ENCODE measurements at regions not wholly inside any gene's neighbourhood (a gene's known extent, or its start where the extent isn't known, plus 50 kb on each side); places are given as distances from the start of the nearest gene placed in this dataset.

DNA sequence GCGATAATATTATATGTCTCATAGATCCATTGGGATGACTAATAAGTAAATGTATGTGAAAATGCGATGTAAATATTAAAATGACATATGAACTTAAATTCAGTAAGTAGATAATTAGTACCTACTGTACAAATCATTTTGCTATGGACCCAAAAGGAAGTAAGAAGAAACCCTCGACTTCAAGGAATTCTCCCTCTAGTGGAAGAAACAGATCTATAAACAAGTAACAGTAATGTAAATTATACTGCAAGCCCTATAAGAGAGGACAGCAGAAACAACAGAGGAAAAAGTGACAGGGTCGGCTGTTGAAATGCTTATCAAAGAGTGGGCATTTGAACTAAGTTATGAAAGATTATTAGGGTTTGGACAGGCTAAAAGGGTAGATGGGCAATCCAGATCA lies 320.3 kb downstream of the DMAC1 start:
- Histone ChIP-seq H3K27ac (ENCODE audit: low read depth, low read length) (no peak overlapping the region), H3K4me1 (ENCODE audit: control insufficient read depth, insufficient read depth, low read length) (no peaks in the 10 kb centered on the region), H3K27me3 (ENCODE audit: control insufficient read depth, insufficient read depth, low read length) (no peaks in the 10 kb centered on the region), H3K4me3 (ENCODE audit: low read depth, low read length) (no peak overlapping the region), H3K36me3 (ENCODE audit: control insufficient read depth, insufficient read depth, low read length) (no peaks in the 10 kb centered on the region), H3K9me3 (ENCODE audit: control insufficient read depth, insufficient read depth, low read length) (no peaks in the 10 kb centered on the region), H3K9ac (ENCODE audit: low read depth, low read length) (no peak overlapping the region)

DNA sequence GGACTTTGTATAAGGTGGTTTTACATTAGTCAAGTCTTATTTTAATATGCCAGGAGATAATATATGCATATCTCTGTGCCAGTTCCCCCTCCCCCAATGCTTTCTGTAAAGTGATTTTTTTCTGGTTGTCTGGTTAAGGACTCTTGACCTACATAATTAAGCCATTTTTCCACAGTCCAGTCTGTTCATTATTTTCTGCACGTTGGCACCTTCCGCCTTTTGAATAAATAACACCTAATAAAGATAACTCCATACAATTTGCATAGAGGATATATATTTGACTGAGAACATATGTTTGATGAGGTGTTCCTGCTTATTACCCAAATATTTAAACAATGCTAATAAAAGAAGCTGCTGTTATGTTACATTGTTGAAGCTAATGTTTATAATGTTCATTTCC lies 320.9 kb downstream of the DMAC1 start:
- Histone ChIP-seq H3K9me3 (ENCODE audit: control insufficient read depth, insufficient read depth, low read length) (no peaks in the 10 kb centered on the region), H3K4me3 (ENCODE audit: low read depth, low read length) (no peak overlapping the region), H3K4me1 (ENCODE audit: control insufficient read depth, insufficient read depth, low read length) (no peaks in the 10 kb centered on the region), H3K36me3 (ENCODE audit: control insufficient read depth, insufficient read depth, low read length) (no peaks in the 10 kb centered on the region), H3K27ac (ENCODE audit: low read depth, low read length) (no peak overlapping the region), H3K9ac (ENCODE audit: low read depth, low read length) (no peak overlapping the region), H3K27me3 (ENCODE audit: control insufficient read depth, insufficient read depth, low read length) (no peaks in the 10 kb centered on the region)

DNA sequence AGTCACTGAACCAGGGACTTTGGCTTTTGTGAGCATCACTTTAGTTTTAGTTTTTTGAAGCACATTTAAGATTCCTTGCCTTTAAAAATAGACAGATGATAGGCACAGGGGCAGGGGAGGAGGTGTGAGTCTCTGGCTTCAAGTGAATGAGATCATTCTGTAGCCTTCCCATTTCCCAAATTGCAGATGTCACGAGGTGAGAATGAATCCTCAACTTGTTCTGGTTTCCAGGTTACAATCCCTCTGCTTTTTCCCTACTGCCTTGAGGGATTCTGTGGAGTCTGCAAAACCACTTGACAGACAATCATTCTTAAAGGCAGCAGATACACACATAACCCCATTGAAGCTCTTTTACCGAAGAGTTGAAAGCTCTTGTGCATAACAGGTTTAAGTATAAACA lies 332.4 kb downstream of the DMAC1 start:
- Histone ChIP-seq H3K4me3 (ENCODE audit: low read depth, low read length) (no peak overlapping the region), H3K9me3 (ENCODE audit: control insufficient read depth, insufficient read depth, low read length) (no peaks in the 10 kb centered on the region), H3K36me3 (ENCODE audit: control insufficient read depth, insufficient read depth, low read length) (no peaks in the 10 kb centered on the region), H3K27ac (ENCODE audit: low read depth, low read length) (no peak overlapping the region), H3K4me1 (ENCODE audit: control insufficient read depth, insufficient read depth, low read length) (no peaks in the 10 kb centered on the region), H3K9ac (ENCODE audit: low read depth, low read length) (no peak overlapping the region), H3K27me3 (ENCODE audit: control insufficient read depth, insufficient read depth, low read length) (no peaks in the 10 kb centered on the region)

DNA sequence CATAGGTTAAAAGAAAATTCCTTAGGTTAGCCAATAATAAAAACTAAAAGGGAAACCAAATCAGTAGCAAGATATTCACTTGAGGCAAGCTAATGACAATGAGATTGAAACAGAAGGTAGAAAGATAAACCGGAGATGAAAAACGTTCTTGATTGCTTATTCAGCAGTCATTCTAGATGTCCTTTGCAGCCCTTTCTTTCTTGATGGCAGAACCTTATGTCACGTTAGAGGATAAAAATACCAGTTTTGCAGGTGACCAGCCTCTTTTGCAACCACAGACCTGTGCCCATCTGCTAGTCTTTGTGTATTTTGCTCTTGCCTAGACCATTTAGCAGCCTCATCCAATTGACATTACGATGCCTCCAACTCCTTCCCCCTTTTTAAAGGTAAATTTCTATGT lies 337.8 kb downstream of the DMAC1 start:
- Histone ChIP-seq H3K27ac (ENCODE audit: low read depth, low read length) (no peak overlapping the region), H3K9me3 (ENCODE audit: control insufficient read depth, insufficient read depth, low read length) (no peaks in the 10 kb centered on the region), H3K36me3 (ENCODE audit: control insufficient read depth, insufficient read depth, low read length) (no peaks in the 10 kb centered on the region), H3K4me3 (ENCODE audit: low read depth, low read length) (no peak overlapping the region), H3K4me1 (ENCODE audit: control insufficient read depth, insufficient read depth, low read length) (no peaks in the 10 kb centered on the region; the same call in 1 of the 2 replicates), H3K27me3 (ENCODE audit: control insufficient read depth, insufficient read depth, low read length) (no peaks in the 10 kb centered on the region), H3K9ac (ENCODE audit: low read depth, low read length) (no peak overlapping the region)

DNA sequence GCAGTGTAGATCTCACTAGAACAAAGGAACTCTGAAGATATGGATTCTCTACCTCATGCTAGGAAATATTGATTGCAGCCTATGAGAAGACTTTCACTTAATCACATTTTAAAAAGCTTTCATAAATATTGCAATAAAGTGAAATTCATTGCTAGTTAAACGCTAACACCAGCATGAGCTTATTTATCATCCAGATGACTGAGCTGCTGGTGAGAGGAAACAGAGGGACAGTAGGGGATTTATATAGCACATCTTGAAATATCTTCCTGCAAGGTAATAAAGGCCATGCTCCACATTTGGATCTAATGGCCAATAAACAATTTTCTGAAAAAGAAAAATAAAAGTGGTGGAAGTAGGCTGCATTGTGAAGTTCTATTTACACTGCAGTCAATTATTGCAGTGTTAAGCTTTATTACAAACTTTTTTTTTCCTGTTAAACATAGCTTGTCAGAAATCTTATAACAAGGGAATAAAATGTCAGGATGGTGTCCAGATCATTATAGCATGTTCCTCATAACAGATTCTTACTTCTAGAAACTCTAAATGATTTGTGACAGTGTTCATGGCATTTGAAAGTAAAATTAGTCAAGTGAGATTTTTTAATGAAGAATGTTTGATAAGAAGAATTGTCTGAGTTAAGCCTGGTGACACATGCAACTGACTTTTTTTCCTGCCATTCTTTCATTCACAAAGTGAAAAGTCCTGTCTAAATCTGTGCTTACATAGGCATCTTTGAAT lies 342.6 kb downstream of the DMAC1 start:
- H3K4me3 ChIP-seq (ENCODE audit: low read depth, low read length): no peak overlapping the region
- no peaks in the 10 kb centered on the region; the same call in 1 of the 2 replicates for H3K4me1 ChIP-seq (ENCODE audit: control insufficient read depth, insufficient read depth, low read length)
- no peaks in the 10 kb centered on the region for H3K9me3 ChIP-seq (ENCODE audit: control insufficient read depth, insufficient read depth, low read length)
- no peak overlapping the region for H3K27ac ChIP-seq (ENCODE audit: low read depth, low read length)
- H3K36me3 ChIP-seq (ENCODE audit: control insufficient read depth, insufficient read depth, low read length): no peaks in the 10 kb centered on the region
- no peaks in the 10 kb centered on the region for H3K27me3 ChIP-seq (ENCODE audit: control insufficient read depth, insufficient read depth, low read length)
- H3K9ac ChIP-seq (ENCODE audit: low read depth, low read length): no peak overlapping the region

DNA sequence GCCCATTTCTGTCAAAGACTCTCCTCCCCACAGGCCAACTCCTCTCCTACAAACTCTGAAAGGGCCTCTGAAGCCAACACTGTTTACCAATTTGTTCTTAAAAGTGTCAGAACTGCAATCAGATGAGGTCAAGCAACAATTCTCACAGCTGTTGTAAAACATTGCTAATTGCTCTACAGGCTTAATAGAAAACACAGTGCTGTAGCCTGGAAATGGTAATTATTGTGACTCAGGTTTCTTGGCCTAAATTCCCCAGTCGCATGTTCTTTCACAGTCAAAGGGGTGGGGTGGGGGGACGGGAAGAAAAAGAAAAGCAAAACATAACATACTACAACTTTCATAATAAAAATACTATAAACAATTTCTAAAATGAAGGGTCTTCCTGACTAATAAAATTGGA lies 343.2 kb downstream of the DMAC1 start:
- no peaks in the 10 kb centered on the region for H3K9me3 ChIP-seq (ENCODE audit: control insufficient read depth, insufficient read depth, low read length)
- H3K27me3 ChIP-seq (ENCODE audit: control insufficient read depth, insufficient read depth, low read length): no peaks in the 10 kb centered on the region
- no peaks in the 10 kb centered on the region; the same call in 1 of the 2 replicates for H3K4me1 ChIP-seq (ENCODE audit: control insufficient read depth, insufficient read depth, low read length)
- H3K36me3 ChIP-seq (ENCODE audit: control insufficient read depth, insufficient read depth, low read length): no peaks in the 10 kb centered on the region
- no peak overlapping the region for H3K9ac ChIP-seq (ENCODE audit: low read depth, low read length)
- H3K4me3 ChIP-seq (ENCODE audit: low read depth, low read length): no peak overlapping the region
- H3K27ac ChIP-seq (ENCODE audit: low read depth, low read length): no peak overlapping the region

DNA sequence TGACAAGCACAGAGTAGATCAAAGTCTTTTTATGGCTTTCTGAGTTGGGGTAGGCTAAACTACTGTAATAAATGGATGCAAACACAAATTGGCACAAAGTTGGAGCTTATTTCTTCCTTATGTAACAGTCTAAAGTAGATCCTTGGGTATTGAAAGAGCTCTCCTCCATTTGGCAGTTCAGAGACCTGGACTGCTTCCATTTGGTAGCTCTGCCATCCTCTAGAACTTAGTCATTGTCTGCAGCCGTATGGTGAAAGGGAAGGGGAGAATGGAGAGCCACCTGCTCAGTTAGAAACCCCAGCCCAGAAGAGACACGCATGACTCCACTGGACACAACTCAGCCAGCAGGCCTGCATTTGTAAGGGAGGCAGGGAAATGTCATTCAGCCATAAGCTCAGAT lies 345.0 kb downstream of the DMAC1 start:
- Histone ChIP-seq H3K4me1 (ENCODE audit: control insufficient read depth, insufficient read depth, low read length) (no peaks in the 10 kb centered on the region; the same call in 1 of the 2 replicates), H3K4me3 (ENCODE audit: low read depth, low read length) (no peak overlapping the region), H3K9ac (ENCODE audit: low read depth, low read length) (no peak overlapping the region), H3K9me3 (ENCODE audit: control insufficient read depth, insufficient read depth, low read length) (no peaks in the 10 kb centered on the region), H3K27ac (ENCODE audit: low read depth, low read length) (no peak overlapping the region), H3K27me3 (ENCODE audit: control insufficient read depth, insufficient read depth, low read length) (no peaks in the 10 kb centered on the region), H3K36me3 (ENCODE audit: control insufficient read depth, insufficient read depth, low read length) (no peaks in the 10 kb centered on the region)

DNA sequence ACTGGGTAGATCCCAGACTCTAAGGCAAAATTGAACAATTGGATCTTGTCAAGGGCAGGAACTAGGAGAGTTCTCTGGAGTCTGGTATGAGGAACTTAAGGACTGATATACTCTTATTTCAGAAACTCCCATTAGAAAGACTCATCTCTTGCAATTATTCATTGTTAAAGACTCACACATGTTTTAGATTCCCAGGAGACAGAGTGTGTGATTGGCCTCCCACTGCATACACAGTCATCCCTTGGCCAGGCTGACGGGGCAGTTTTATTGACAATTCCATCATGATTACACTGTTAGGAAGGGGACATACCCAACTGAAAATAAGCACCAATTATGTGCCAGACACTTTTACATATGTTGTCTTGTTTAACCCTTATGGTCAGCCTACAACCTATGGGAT lies 347.2 kb downstream of the DMAC1 start:
- Histone ChIP-seq H3K9me3 (ENCODE audit: control insufficient read depth, insufficient read depth, low read length) (no peaks in the 10 kb centered on the region), H3K27me3 (ENCODE audit: control insufficient read depth, insufficient read depth, low read length) (no peaks in the 10 kb centered on the region), H3K27ac (ENCODE audit: low read depth, low read length) (no peak overlapping the region), H3K9ac (ENCODE audit: low read depth, low read length) (no peak overlapping the region), H3K36me3 (ENCODE audit: control insufficient read depth, insufficient read depth, low read length) (no peaks in the 10 kb centered on the region), H3K4me3 (ENCODE audit: low read depth, low read length) (no peak overlapping the region), H3K4me1 (ENCODE audit: control insufficient read depth, insufficient read depth, low read length) (no peaks in the 10 kb centered on the region)

DNA sequence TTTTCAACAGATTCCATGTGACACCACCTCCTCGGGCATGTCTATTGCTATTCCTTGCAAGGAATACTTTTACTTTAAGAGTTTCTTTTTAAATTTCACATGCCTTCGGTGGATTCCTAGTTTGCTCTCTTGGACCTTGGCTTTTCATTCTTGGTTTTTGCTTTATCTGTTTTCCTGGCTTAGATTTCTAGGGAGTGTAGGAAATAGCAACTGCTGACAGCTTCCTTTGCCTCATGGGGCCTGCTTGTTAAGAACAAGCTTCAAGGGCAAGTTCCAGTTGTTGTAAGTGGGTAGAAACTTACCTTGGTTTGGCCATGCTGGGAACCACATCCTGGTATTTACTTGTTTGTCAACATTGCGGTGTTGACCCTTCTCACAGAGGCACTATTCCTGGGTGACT lies 348.5 kb downstream of the DMAC1 start:
- H3K36me3 ChIP-seq (ENCODE audit: control insufficient read depth, insufficient read depth, low read length): no peaks in the 10 kb centered on the region
- no peak overlapping the region for H3K27ac ChIP-seq (ENCODE audit: low read depth, low read length)
- no peak overlapping the region for H3K4me3 ChIP-seq (ENCODE audit: low read depth, low read length)
- H3K27me3 ChIP-seq (ENCODE audit: control insufficient read depth, insufficient read depth, low read length): no peaks in the 10 kb centered on the region
- H3K4me1 ChIP-seq (ENCODE audit: control insufficient read depth, insufficient read depth, low read length): no peaks in the 10 kb centered on the region
- no peaks in the 10 kb centered on the region for H3K9me3 ChIP-seq (ENCODE audit: control insufficient read depth, insufficient read depth, low read length)
- H3K9ac ChIP-seq (ENCODE audit: low read depth, low read length): no peak overlapping the region

DNA sequence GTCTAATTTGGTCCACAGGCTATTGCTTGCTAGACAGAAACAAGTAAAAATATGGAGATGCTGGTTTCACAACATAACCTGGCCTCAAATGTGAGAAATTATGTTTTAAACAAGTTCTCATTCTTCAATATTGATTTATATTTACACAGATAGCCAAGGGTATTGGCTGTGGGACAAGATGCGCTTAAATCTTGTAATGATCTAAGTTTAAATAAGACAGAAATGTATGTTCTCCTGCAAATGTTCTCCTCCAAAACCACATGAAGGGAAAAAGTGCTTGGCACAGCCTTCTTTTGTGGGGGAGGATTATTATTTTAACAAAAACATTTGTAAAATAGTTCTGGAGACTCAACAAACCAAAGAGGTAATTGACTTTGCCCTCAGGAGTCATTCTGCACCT lies 356.0 kb downstream of the DMAC1 start:
- no peaks in the 10 kb centered on the region for H3K9me3 ChIP-seq (ENCODE audit: control insufficient read depth, insufficient read depth, low read length)
- no peaks in the 10 kb centered on the region for H3K4me1 ChIP-seq (ENCODE audit: control insufficient read depth, insufficient read depth, low read length)
- no peaks in the 10 kb centered on the region for H3K27me3 ChIP-seq (ENCODE audit: control insufficient read depth, insufficient read depth, low read length)
- H3K36me3 ChIP-seq (ENCODE audit: control insufficient read depth, insufficient read depth, low read length): no peaks in the 10 kb centered on the region
- H3K9ac ChIP-seq (ENCODE audit: low read depth, low read length): no peak overlapping the region
- no peak overlapping the region for H3K27ac ChIP-seq (ENCODE audit: low read depth, low read length)
- H3K4me3 ChIP-seq (ENCODE audit: low read depth, low read length): no peak overlapping the region

DNA sequence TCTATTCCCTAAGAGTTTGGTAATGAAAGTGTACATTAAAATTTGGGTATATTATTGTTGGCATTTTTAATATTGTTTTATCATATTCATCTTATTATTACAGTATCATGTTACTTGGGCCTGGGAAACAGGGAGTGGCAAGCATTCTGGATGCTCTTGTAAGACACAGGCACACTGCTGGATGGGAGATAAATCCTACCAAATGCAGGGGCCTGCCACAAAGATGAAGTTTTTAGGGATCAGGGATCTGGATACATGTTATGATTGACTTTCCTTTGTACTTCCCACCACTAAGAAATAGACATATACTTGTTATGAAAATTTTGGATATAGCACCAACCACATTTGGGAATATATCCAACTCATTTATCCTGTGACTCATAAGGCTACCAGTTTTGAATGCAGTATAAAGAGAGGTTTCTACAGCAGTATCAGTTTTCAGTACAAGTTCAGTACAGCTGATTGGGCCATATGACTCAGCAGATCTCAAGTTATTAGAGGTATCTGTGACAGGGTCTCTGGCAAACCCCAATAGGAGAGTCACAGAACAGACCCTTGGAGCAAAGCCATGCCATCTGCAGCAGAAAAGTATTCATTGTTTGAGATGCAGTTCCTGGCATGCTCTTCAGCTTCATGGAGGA lies 360.1 kb downstream of the DMAC1 start:
- Histone ChIP-seq H3K36me3 (ENCODE audit: control insufficient read depth, insufficient read depth, low read length) (no peaks in the 10 kb centered on the region), H3K27ac (ENCODE audit: low read depth, low read length) (no peak overlapping the region), H3K27me3 (ENCODE audit: control insufficient read depth, insufficient read depth, low read length) (no peaks in the 10 kb centered on the region), H3K9ac (ENCODE audit: low read depth, low read length) (no peak overlapping the region), H3K4me1 (ENCODE audit: control insufficient read depth, insufficient read depth, low read length) (no peaks in the 10 kb centered on the region), H3K4me3 (ENCODE audit: low read depth, low read length) (no peak overlapping the region), H3K9me3 (ENCODE audit: control insufficient read depth, insufficient read depth, low read length) (no peaks in the 10 kb centered on the region)

Data from HUES48 (cell line).